Neuronal stem cell (in vitro differentiated cells): ENCODE measurements at regions not wholly inside any gene's neighbourhood (a gene's known extent, or its start where the extent isn't known, plus 50 kb on each side); places are given as distances from the start of the nearest gene placed in this dataset.

Experiments
- DNase-seq: peaks from one replicate; pipeline ENCODE4 v3.0.0-alpha.2; 2013; ENCODE audit warnings: low spot score
- H2AFZ ChIP-seq: one replicate; pipeline ENCODE4 v1.6.1; 2013; ENCODE audit warnings: mild to moderate bottlenecking, low read length, inconsistent platforms
- H2AK5ac ChIP-seq: 2 replicates; pipeline ENCODE4 v1.6.1; 2013; ENCODE audit warnings: low read depth, mild to moderate bottlenecking, inconsistent platforms, low read length, moderate library complexity, mixed read lengths
- H2BK120ac ChIP-seq: 2 replicates; pipeline ENCODE4 v1.6.1; 2013; ENCODE audit warnings: low read depth, mild to moderate bottlenecking, inconsistent platforms, low read length, moderate library complexity, mixed read lengths
- H2BK12ac ChIP-seq: one replicate; pipeline ENCODE4 v1.6.1; 2013; ENCODE audit warnings: low read length, inconsistent platforms
- H2BK15ac ChIP-seq: 2 replicates; pipeline ENCODE4 v1.6.1; 2013; ENCODE audit warnings: mild to moderate bottlenecking, low read length, inconsistent platforms, mixed read lengths
- H2BK5ac ChIP-seq: one replicate; pipeline ENCODE4 v1.6.1; 2013; ENCODE audit warnings: inconsistent platforms, mild to moderate bottlenecking, low read length, moderate library complexity
- H3K14ac ChIP-seq: one replicate; pipeline ENCODE4 v1.6.1; 2013; ENCODE audit warnings: low read length, inconsistent platforms
- H3K18ac ChIP-seq: 2 replicates; pipeline ENCODE4 v1.6.1; 2013; ENCODE audit warnings: low read length, inconsistent platforms
- H3K23ac ChIP-seq: 2 replicates; pipeline ENCODE4 v1.6.1; 2013; ENCODE audit warnings: low read depth, mild to moderate bottlenecking, mixed read lengths, low read length, inconsistent platforms; ENCODE audit not compliant: poor library complexity
- H3K27ac ChIP-seq: replicated peaks from 3 replicates; pipeline ENCODE4 v1.5.1; 2013; ENCODE audit warnings: low read length, inconsistent platforms
- H3K27me3 ChIP-seq, 3 experiments: 2 replicates each; pipeline ENCODE4 v1.6.1; 2013; ENCODE audit warnings: low read length in 3 of 3, mild to moderate bottlenecking in 2 of 3, inconsistent platforms in 1 of 3, low read depth in 1 of 3, mixed read lengths in 1 of 3, moderate library complexity in 1 of 3; ENCODE audit not compliant: control insufficient read depth in 3 of 3, insufficient read depth in 3 of 3
- H3K36me3 ChIP-seq, 2 donors: replicated peaks in 1 of 2; 2 replicates each; pipeline ENCODE4 v1.6.1; 2013; ENCODE audit warnings: low read length in 2 of 2; ENCODE audit not compliant: control insufficient read depth in 2 of 2, insufficient read depth in 2 of 2
- H3K4ac ChIP-seq: 2 replicates; pipeline ENCODE4 v1.6.1; 2013; ENCODE audit warnings: inconsistent platforms, mild to moderate bottlenecking, low read length, moderate library complexity
- H3K4me1 ChIP-seq, 2 donors: 1 replicate in 1 of 2; 2 replicates in 1 of 2; pipeline ENCODE4 v1.6.1; 2013; ENCODE audit warnings: low read length in 2 of 2, low read depth in 1 of 2; ENCODE audit not compliant: control insufficient read depth in 2 of 2, insufficient read depth in 1 of 2
- H3K4me2 ChIP-seq: one replicate; pipeline ENCODE4 v1.6.1; 2013; ENCODE audit warnings: mild to moderate bottlenecking, low read length, inconsistent platforms; ENCODE audit not compliant: insufficient read depth, poor library complexity, severe bottlenecking
- H3K4me3 ChIP-seq, 2 donors: 2 replicates each; pipeline ENCODE4 v1.5.1; 2013; ENCODE audit warnings: low read length in 2 of 2, mild to moderate bottlenecking in 2 of 2, inconsistent platforms in 1 of 2, moderate library complexity in 1 of 2
- H3K79me1 ChIP-seq: one replicate; pipeline ENCODE4 v1.6.1; 2013; ENCODE audit warnings: low read depth, mild to moderate bottlenecking, inconsistent platforms, low read length, moderate library complexity
- H3K9ac ChIP-seq: one replicate; pipeline ENCODE4 v1.6.1; 2013; ENCODE audit warnings: mild to moderate bottlenecking, low read depth, low read length, inconsistent platforms; ENCODE audit not compliant: poor library complexity
- H3K9me3 ChIP-seq, 2 donors: replicated peaks in 1 of 2; 2 replicates each; pipeline versions ENCODE3 to v1.6.1; 2013; ENCODE audit warnings: low read length in 2 of 2, mild to moderate bottlenecking in 2 of 2, inconsistent platforms in 1 of 2, low read depth in 1 of 2, mixed read lengths in 1 of 2, moderate library complexity in 1 of 2; ENCODE audit not compliant: control insufficient read depth in 2 of 2, insufficient read depth in 1 of 2
- H4K8ac ChIP-seq: one replicate; pipeline ENCODE4 v1.6.1; 2013; ENCODE audit warnings: low read depth, mild to moderate bottlenecking, inconsistent platforms, low read length, moderate library complexity
- H4K91ac ChIP-seq: one replicate; pipeline ENCODE4 v1.6.1; 2013; ENCODE audit warnings: low read length, low read depth, mild to moderate bottlenecking, inconsistent platforms; ENCODE audit not compliant: poor library complexity
- WGBS, 2 donors: extraction: QIAGEN DNeasy Blood & Tissue Kit; methylation state at CpG; one replicate each; pipeline ENCODE4 v1.1.7; 2013; ENCODE audit warnings: missing lambda C conversion rate in 2 of 2, mixed read lengths in 1 of 2; ENCODE audit not compliant: insufficient read length in 2 of 2, insufficient replicate concordance in 1 of 2; ENCODE audit errors: extremely low coverage in 2 of 2; 5-methylcytosine and 5-hydroxymethylcytosine counted together

- Histone ChIP-seq H3K9me3 (peaks cover 0 to 4% of the 10 kb centered on the region in 2 donors), H2BK5ac (no peak overlapping the region), H3K9ac (no peak overlapping the region), H2BK120ac (no peak overlapping the region), H3K36me3 (no peaks in the 10 kb centered on the region), H4K8ac (no peak overlapping the region), H3K18ac (no peak overlapping the region), H3K4me1 (no peaks in the 10 kb centered on the region), H2AK5ac (no peak overlapping the region), H3K79me1 (no peaks in the 10 kb centered on the region), H3K27me3 (no peaks in the 10 kb centered on the region), H3K27ac (no peak overlapping the region), H3K4me3 (no peak overlapping the region), H4K91ac (no peak overlapping the region), H3K14ac (no peak overlapping the region), H2AFZ (no peak overlapping the region), H3K4ac (no peak overlapping the region), H2BK15ac (no peak overlapping the region), H3K23ac (no peak overlapping the region), H3K4me2 (no peak overlapping the region), H2BK12ac (no peak overlapping the region)
- WGBS, 2 donors = no CpG with 5 or more reads among the region's 1 CpG
- DNase-seq = no peak
Observed at GRCh38 chr13:58855283-58855682, 1223.7 kb downstream of the PCDH17 start.

DNA sequence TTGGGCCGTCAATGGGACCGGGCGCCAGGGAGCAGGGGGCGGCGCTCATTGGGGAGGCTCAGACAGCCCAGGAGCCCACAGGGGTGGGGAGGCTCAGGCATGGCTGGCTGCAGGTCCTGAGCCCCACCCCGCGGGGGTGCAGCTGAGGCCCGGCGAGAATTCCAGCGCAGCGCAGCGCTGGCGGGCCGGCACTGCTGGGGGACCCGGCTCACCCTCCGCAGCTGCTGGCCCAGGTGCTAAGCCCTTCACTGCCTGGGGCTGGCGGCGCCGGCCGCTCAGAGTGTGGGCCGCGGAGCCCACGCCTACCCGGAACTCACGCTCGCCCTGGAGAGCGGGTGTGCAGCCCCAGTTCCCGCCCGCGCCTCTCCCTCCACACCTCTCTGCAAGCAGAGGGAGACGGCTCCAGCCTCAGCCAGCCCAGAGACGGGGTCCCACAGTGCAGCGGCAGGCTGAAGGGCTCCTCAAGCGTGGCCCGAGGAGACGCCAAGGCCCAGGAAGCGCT lies 1227.4 kb downstream of the PCDH17 start:
- no peak overlapping the region for H2BK15ac ChIP-seq
- H2AFZ ChIP-seq = peak overlapping the region; percentile 50
- no peak overlapping the region for H3K18ac ChIP-seq
- no peak overlapping the region for H2BK5ac ChIP-seq
- no peak overlapping the region for H3K23ac ChIP-seq
- no peak overlapping the region for H3K27ac ChIP-seq
- no peaks in the 10 kb centered on the region for H3K79me1 ChIP-seq
- no peak overlapping the region for H2BK120ac ChIP-seq
- H3K9ac ChIP-seq = no peak overlapping the region
- H3K36me3 ChIP-seq = no peaks in the 10 kb centered on the region
- no peak overlapping the region for H3K14ac ChIP-seq
- H4K91ac ChIP-seq = no peak overlapping the region
- H2BK12ac ChIP-seq = no peak overlapping the region
- H3K4me3 ChIP-seq = no peak overlapping the region
- no peaks in the 10 kb centered on the region for H3K4me1 ChIP-seq
- no peak overlapping the region for H3K4ac ChIP-seq
- H3K27me3 ChIP-seq = no peaks in the 10 kb centered on the region
- WGBS, 2 donors = no CpG with 5 or more reads among the region's 37 CpGs
- H3K4me2 ChIP-seq = no peak overlapping the region
- no peak overlapping the region for H4K8ac ChIP-seq
- peaks cover 0 to 4% of the 10 kb centered on the region in 2 donors for H3K9me3 ChIP-seq
- H2AK5ac ChIP-seq = no peak overlapping the region
- DNase-seq = no peak

DNA sequence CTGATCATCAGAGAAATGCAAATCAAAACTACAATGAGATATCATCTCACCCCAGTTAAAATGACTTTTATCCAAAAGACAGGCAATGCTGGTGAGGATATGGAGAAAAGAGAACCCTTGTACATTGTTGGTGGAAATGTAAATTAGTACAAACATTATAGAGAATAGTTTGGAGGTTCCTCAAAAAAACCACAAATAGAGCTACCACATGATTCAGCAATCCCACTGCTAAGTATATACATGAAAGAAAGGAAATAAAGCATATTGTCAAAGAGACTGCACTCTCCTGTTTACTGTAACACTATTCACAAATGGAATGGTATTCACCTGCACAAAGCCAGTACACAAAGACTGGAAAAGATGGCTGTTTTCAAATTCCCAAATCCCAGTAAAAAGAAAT lies 1233.7 kb downstream of the PCDH17 start:
- no peak overlapping the region for H3K4me2 ChIP-seq
- no peak overlapping the region for H2BK120ac ChIP-seq
- no peak overlapping the region for H3K18ac ChIP-seq
- H3K4me1 ChIP-seq = no peaks in the 10 kb centered on the region
- no peak overlapping the region for H4K91ac ChIP-seq
- H3K23ac ChIP-seq = no peak overlapping the region
- H3K79me1 ChIP-seq = no peaks in the 10 kb centered on the region
- H2BK12ac ChIP-seq = no peak overlapping the region
- H2BK5ac ChIP-seq = no peak overlapping the region
- DNase-seq = no peak
- no peak overlapping the region for H3K14ac ChIP-seq
- no peak overlapping the region for H3K9ac ChIP-seq
- no peaks in the 10 kb centered on the region for H3K36me3 ChIP-seq
- H4K8ac ChIP-seq = no peak overlapping the region
- H2AK5ac ChIP-seq = no peak overlapping the region
- peaks cover 0 to 3% of the 10 kb centered on the region in 2 donors for H3K9me3 ChIP-seq
- no peaks in the 10 kb centered on the region for H3K27me3 ChIP-seq
- no peak overlapping the region for H3K4me3 ChIP-seq
- H3K4ac ChIP-seq = no peak overlapping the region
- no peak overlapping the region for H2AFZ ChIP-seq
- no peak overlapping the region for H2BK15ac ChIP-seq
- no peak overlapping the region for H3K27ac ChIP-seq

- no CpG with 5 or more reads among the region's 1 CpG for WGBS, 2 donors
- Histone ChIP-seq H4K8ac (no peak overlapping the region), H4K91ac (no peak overlapping the region)
Observed at GRCh38 chr13:58869566-58869965, 1238.0 kb downstream of the PCDH17 start.

More at GRCh38 chr13:58869566-58869965, 1238.0 kb downstream of the PCDH17 start:
- H2BK5ac ChIP-seq = no peak overlapping the region
- no peaks in the 10 kb centered on the region for H3K79me1 ChIP-seq
- no peaks in the 10 kb centered on the region for H3K27me3 ChIP-seq
- H3K4ac ChIP-seq = no peak overlapping the region
- H3K4me3 ChIP-seq = no peak overlapping the region
- no peaks in the 10 kb centered on the region for H3K36me3 ChIP-seq
- no peaks in the 10 kb centered on the region for H3K4me1 ChIP-seq
- H3K9me3 ChIP-seq = peaks cover 0 to 3% of the 10 kb centered on the region in 2 donors
- no peak overlapping the region for H3K4me2 ChIP-seq
- no peak overlapping the region for H3K23ac ChIP-seq
- H2AK5ac ChIP-seq = no peak overlapping the region
- no peak for DNase-seq
- no peak overlapping the region for H3K14ac ChIP-seq
- no peak overlapping the region for H2AFZ ChIP-seq
- no peak overlapping the region for H2BK15ac ChIP-seq
- H2BK12ac ChIP-seq = no peak overlapping the region
- no peak overlapping the region for H3K9ac ChIP-seq
- no peak overlapping the region for H2BK120ac ChIP-seq
- H3K27ac ChIP-seq = no peak overlapping the region
- H3K18ac ChIP-seq = no peak overlapping the region
